Rectal smooth muscle tissue (tissue), 1 donor: ENCODE measurements at regions not wholly inside any gene's neighbourhood (a gene's known extent, or its start where the extent isn't known, plus 50 kb on each side); places are given as distances from the start of the nearest gene placed in this dataset.

Experiments used
- H3K27ac ChIP-seq: one replicate; pipeline ENCODE4 v1.7.0; 2013; ENCODE audit warnings: low read depth, low read length, inconsistent platforms
- H3K27me3 ChIP-seq: one replicate; pipeline ENCODE4 v1.7.0; 2013; ENCODE audit warnings: low read length; ENCODE audit not compliant: control insufficient read depth, insufficient read depth
- H3K36me3 ChIP-seq: one replicate; pipeline ENCODE4 v1.7.0; 2013; ENCODE audit warnings: low read length; ENCODE audit not compliant: control insufficient read depth, insufficient read depth
- H3K4me1 ChIP-seq: one replicate; pipeline ENCODE4 v1.7.0; 2013; ENCODE audit warnings: low read length; ENCODE audit not compliant: control insufficient read depth, insufficient read depth
- H3K4me3 ChIP-seq: one replicate; pipeline ENCODE4 v1.7.0; 2013; ENCODE audit warnings: low read length
- H3K9ac ChIP-seq: one replicate; pipeline ENCODE4 v1.7.0; 2013; ENCODE audit warnings: low read length

DNA sequence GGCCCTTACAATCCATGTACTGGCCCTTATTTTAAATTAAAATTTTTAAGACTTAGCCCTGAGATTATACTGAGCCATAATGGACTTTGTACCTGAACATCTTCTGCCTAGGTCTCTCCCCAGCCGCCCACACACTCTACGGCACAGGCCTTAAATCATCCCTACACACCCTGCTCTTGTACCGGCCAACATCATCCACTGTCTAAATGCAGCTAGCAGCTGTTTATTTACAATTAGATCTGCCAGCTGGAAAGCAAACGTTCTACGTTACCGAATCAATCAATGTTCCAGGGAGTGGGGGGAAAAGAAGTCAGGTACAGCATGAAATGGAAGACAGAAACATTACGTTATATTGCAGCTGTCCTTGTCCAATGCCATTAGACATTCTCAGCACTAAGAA is 88.4 kb upstream of the GRAMD2B start:
- H3K27ac ChIP-seq: no peak overlapping the region
- no peaks in the 10 kb centered on the region for H3K27me3 ChIP-seq
- no peaks in the 10 kb centered on the region for H3K4me1 ChIP-seq
- H3K9ac ChIP-seq: no peak overlapping the region
- H3K36me3 ChIP-seq: no peaks in the 10 kb centered on the region
- no peak overlapping the region for H3K4me3 ChIP-seq

DNA sequence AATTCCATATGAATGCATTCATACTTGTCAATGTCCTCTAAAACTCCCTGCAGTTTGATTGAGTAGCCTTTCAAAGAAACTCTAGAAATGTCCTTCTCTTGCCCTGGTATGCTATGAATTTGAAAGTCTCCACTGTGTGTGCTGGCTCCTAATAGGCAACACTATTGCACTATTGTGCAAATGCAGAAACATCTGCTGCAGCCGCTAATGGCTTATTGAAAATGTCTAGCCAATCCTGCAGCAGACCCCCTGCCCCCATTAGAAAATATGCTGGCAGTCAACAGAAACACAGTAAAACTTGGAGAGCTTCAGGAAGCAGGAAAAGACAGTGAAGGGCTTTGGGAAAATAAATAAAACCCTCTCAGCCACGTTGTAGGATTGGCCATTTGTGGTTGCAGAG is 87.3 kb upstream of the GRAMD2B start:
- Histone ChIP-seq H3K36me3 (no peaks in the 10 kb centered on the region), H3K9ac (no peak overlapping the region), H3K4me3 (no peak overlapping the region), H3K27ac (no peak overlapping the region), H3K4me1 (no peaks in the 10 kb centered on the region), H3K27me3 (no peaks in the 10 kb centered on the region)

DNA sequence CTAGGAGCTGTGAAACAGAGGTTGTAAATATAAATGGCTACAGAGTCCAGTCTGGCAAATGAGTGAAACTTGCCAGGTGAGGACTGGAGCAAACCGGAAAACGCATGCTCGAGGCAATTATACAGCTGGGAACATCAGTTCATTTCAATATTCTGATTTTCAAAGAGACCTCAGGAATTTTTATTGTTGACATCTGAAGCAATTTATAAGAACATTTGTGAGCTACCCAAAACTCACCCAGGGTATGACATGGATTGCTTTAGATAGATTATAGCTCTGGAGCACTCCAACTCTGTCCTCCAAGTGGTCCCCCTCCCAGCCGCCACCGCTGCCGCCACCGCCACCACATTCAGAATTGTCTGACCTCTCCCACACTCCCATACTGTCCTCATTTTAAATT is 84.6 kb upstream of the GRAMD2B start:
- no peak overlapping the region for H3K27ac ChIP-seq
- H3K4me1 ChIP-seq: no peaks in the 10 kb centered on the region
- H3K27me3 ChIP-seq: no peaks in the 10 kb centered on the region
- H3K4me3 ChIP-seq: no peak overlapping the region
- H3K36me3 ChIP-seq: no peaks in the 10 kb centered on the region
- no peak overlapping the region for H3K9ac ChIP-seq

DNA sequence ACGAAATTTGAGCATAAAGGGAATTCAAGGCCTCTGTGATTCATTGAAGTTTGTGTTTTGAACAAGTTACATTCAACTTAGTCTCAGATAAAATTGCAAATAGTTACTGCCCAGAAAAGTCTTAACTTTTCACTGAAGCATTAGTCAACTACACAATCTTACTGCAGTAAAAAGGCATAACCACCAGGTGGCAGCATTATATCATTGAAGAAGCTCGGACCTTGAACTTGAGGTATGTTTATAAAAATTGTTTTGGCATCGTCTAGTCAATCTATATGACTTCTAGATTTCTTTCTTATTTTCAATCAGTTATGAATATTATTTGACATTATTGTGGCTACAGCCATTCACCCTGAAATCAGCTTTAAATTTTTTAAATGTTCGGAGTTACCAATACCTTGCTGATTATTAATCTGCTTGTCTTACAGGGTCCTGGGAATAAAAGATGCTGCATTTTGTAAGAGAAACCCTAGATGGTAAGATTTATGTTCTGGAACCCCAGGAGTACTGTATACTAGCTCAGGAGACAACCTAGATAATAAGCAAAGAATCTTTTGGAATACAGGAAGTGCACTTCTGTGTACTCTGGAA is 83.9 kb upstream of the GRAMD2B start:
- no peaks in the 10 kb centered on the region for H3K27me3 ChIP-seq
- no peaks in the 10 kb centered on the region for H3K36me3 ChIP-seq
- H3K4me1 ChIP-seq: no peaks in the 10 kb centered on the region
- no peak overlapping the region for H3K4me3 ChIP-seq
- H3K27ac ChIP-seq: no peak overlapping the region
- no peak overlapping the region for H3K9ac ChIP-seq

DNA sequence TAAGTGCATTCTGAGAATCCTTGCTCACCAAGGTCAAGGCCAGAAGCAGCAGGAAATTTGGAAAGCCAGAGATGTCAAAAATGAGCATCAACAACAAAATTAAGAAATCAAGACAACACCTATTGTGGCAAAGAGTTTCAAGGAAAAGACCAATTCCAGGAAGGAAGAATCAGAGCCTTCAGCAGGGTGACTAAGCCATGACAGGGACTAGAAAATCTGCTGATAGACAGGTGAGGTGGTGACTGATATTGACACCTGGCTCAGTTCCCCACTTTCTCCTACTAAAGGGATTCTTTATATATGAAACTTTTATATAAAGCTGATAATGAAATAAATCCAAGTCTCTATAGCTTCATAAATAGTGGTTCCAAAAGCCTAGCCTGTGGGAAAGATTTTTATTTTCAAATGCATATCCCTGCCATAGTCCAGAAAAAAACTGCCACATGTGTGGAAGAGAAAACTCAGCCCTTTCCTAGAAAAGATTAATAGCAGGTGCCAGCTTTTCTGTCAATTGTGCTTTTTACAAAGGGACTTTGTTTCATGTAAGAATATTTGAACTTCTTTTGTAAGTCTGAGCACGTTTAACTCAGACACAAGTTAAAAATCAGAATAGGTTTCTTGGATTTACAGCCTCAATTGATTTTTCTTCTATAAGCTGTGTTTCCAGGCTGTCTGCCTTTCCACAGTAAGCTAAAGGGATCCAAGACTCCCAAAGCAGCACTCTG is 81.1 kb upstream of the GRAMD2B start:
- H3K36me3 ChIP-seq: no peaks in the 10 kb centered on the region
- H3K27me3 ChIP-seq: no peaks in the 10 kb centered on the region
- H3K9ac ChIP-seq: no peak overlapping the region
- H3K4me1 ChIP-seq: no peaks in the 10 kb centered on the region
- no peak overlapping the region for H3K27ac ChIP-seq
- no peak overlapping the region for H3K4me3 ChIP-seq

DNA sequence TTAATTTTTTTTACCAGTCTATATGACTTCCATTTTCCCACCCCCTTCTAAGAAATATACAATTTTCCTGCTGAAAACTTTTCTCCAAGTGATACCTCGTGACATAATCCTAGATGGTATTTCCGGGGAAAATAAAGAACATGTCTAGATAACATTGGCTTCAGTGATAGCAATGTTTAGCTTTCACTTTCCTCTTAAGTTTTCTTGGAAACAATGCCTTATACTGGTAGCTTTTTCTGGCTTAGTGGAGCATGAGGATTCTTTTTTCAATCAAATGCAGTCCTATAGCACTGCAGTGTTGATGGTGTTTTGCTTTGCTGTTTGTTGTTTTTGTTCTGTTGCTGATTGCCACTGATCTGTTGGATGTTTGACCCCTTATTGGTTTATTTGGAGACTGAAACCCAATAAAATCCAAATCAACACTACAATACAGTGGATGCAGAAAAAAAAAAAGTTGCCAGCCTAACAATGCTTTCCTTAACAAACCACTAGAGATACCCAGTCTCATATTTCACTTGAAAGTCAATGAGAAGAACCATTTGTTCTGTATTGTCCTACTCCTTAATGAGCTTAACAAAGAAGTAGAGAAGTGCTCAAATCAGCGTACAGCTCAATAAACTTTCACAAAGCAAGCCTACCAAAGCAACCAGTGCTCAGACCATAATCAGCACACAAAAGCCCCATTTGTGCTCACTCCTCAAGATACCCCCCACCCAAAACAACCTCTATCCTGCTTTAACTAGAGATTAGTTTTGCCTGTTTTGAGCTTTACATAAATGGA is 74.2 kb upstream of the GRAMD2B start:
- no peaks in the 10 kb centered on the region for H3K27me3 ChIP-seq
- no peak overlapping the region for H3K4me3 ChIP-seq
- no peak overlapping the region for H3K27ac ChIP-seq
- no peaks in the 10 kb centered on the region for H3K36me3 ChIP-seq
- H3K9ac ChIP-seq: no peak overlapping the region
- H3K4me1 ChIP-seq: peaks cover 2% of the 10 kb centered on the region

DNA sequence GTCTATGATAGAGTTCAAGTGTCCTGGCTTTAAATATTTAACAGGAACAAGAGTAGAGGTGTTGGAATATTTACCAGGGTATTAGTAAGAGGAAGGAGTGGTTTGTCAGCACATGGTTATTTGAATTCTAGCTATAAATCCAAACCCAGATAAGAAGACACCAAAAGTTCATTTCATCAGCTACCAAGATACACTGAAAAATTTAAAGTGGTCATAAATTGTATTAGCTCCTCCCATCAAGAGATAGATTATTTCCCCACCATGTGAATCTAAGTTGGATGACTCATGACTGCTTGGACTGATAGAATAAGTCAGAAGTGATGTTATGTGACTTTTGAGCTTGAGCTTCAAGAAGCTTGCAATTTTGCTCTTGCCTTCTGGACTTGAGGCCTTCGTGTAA is 72.1 kb upstream of the GRAMD2B start:
- no peaks in the 10 kb centered on the region for H3K36me3 ChIP-seq
- H3K9ac ChIP-seq: no peak overlapping the region
- peaks cover 2% of the 10 kb centered on the region for H3K4me1 ChIP-seq
- H3K27me3 ChIP-seq: no peaks in the 10 kb centered on the region
- H3K27ac ChIP-seq: no peak overlapping the region
- no peak overlapping the region for H3K4me3 ChIP-seq

DNA sequence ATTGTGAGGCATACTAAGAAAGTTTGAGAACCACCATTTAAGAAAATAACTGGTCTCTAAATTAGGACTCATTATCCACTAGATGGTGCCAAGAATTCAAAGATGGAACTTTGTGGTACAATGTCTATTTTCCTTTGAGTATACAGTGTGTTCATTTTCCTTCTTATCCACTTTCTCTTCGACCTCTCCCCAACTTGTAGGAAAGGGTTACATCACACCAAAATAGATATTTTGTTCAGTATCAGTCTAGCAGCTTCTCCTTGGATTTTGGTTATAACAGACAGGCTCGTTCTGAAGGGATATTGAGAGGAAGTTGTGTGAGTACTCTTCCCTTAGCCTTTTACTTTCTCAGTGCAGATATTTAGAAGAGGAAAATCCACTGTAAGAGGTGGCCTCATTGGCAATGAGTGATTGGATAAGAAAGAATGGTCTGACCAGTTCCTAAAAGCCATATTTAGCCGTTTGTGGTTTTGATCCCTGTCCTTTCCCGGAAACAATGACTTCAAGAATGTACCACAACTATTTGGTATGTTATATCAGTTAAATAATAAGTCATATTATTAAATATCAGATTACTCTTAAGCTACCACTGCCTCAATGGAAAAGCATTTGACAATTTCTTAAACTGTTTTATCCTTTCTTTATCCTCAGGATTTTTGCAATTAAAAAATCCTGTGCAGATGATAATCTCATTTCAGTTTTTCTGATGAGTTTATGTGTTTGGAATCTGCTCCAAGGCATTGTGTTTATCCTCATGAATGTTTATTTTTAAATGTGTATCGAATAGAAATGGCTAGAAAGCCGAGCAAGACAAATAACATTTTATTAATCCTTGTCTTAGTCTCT is 69.0 kb upstream of the GRAMD2B start:
- no peaks in the 10 kb centered on the region for H3K36me3 ChIP-seq
- peaks cover 2% of the 10 kb centered on the region for H3K4me1 ChIP-seq
- no peak overlapping the region for H3K4me3 ChIP-seq
- H3K9ac ChIP-seq: no peak overlapping the region
- no peaks in the 10 kb centered on the region for H3K27me3 ChIP-seq
- H3K27ac ChIP-seq: peak overlapping the region; percentile 31

DNA sequence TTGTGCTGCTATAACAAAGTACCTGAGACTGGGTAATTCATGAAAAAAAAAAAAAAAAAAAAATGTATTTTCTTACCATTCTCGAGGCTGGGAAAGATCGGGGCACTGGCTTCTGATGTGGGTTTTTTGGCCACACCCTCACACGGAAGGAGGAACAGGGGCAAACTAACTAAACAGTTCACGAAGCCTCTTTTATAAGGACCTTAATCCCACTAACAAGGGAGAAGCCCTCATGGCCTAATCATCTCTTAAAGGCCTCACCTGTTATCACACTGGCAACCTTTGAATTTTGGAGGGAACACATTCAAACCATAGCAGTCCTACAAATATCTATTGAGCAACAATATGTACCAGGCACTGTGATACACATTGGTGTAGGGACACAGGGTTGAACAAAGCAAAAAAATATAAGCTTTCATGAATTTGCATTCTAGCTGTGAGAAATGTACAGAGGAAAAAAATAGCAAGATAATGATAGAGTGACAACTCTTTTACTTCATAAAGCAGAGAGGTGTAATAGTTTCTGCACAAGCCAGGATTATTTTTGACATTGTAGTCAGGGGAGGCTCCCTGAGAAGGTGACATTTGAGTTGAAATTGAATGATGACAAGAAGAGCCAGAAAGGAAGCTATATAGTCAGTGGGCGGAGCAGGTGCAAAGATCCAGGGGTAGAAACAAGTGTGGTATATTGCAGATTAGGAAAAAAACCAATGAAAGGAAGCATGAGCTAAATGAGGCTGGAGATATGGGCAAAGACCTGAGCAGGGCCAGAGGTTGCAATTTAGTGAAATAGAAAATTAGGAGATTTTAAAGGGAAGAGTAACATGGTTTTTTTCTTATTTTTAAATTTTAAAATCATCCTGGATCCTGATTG is 68.1 kb upstream of the GRAMD2B start:
- Histone ChIP-seq H3K4me3 (no peak overlapping the region), H3K4me1 (peaks cover 2% of the 10 kb centered on the region), H3K36me3 (no peaks in the 10 kb centered on the region), H3K27me3 (no peaks in the 10 kb centered on the region), H3K27ac (no peak overlapping the region), H3K9ac (no peak overlapping the region)

DNA sequence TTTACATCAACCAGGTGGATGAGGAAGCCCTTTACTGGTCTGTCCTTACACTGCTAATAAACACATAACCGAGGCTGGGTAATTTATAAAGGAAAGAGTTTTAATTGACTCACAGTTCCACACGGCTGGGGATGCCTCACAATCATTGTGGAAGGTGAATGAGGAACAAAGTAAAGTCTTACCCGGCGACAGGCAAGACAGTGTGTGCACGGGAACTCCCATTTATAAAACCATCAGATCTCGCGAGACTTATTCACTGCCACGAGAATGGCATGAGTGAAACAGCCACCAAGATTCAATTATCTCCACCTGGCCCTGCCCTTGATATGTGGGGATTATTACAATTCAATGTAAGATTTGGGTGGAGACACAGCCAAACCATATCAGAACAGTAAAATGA is 67.3 kb upstream of the GRAMD2B start:
- peaks cover 2% of the 10 kb centered on the region for H3K4me1 ChIP-seq
- no peaks in the 10 kb centered on the region for H3K27me3 ChIP-seq
- no peak overlapping the region for H3K4me3 ChIP-seq
- H3K9ac ChIP-seq: no peak overlapping the region
- no peak overlapping the region for H3K27ac ChIP-seq
- H3K36me3 ChIP-seq: no peaks in the 10 kb centered on the region

DNA sequence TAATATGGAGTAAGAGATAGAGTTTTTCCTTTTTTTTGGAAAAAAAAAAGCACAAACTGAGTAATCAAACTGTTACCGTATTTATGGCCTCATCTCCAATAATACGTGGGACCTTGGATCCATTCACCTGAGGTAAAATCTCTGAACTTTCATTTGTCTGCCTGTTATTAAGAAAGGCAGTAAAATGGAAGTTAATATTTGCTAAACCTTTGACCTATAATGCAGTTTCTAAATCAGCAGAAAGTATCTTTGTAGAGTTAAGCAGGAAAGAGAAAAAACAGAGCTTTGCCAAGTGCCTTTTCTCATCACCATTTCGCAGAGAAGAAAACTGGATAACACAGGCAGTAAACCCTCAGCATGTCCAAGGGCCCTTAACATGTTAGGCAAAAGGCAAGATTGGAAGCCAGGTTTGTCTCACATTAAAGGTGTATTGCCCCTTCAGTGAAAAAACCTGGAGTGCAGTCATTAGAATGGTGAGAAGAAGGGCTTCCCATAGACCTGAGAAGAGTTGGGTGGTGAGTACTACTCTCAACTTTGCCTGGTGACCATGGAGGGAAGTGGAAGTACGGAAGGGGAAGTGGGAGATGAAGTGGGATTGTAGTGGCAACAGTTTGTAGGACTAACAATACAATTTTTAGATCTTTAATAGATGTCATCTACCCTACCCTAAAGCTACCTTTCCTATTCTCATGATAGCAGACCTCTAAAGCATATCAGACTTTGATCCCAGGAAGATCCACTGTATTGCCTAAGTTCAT is 65.4 kb upstream of the GRAMD2B start:
- Histone ChIP-seq H3K27me3 (no peaks in the 10 kb centered on the region), H3K4me1 (peaks cover 2% of the 10 kb centered on the region), H3K27ac (no peak overlapping the region), H3K36me3 (no peaks in the 10 kb centered on the region), H3K4me3 (no peak overlapping the region), H3K9ac (no peak overlapping the region)
